Neural cell (in vitro differentiated cells): ENCODE measurements at regions not wholly inside any gene's neighbourhood (a gene's known extent, or its start where the extent isn't known, plus 50 kb on each side); places are given as distances from the start of the nearest gene placed in this dataset.

Source experiments
- EP300 ChIP-seq: fragments of 450-650 bp; conservative IDR thresholded peaks from 2 replicates; pipeline ENCODE4 v1.6.1; 2014; ENCODE audit warnings: antibody characterized with exemption, mild to moderate bottlenecking, moderate library complexity; ENCODE audit not compliant: poor library complexity, severe bottlenecking
- EZH2 ChIP-seq: fragments of 200-600, 300-800 bp; shearing (Covaris generic), sonication (generic); IDR thresholded peaks from 2 replicates; pipeline ENCODE4 v1.6.1; 2014; ENCODE audit warnings: antibody characterized with exemption, low read length, borderline replicate concordance, mild to moderate bottlenecking; ENCODE audit not compliant: insufficient read depth, poor library complexity, severe bottlenecking
- TF ChIP-seq, protein P1 (sequence below): fragments of 450-650 bp; IDR thresholded peaks from 2 replicates; pipeline ENCODE4 v1.5.1; 2014; ENCODE audit warnings: antibody characterized with exemption, mild to moderate bottlenecking, moderate library complexity; ENCODE audit not compliant: poor library complexity, severe bottlenecking

DNA sequence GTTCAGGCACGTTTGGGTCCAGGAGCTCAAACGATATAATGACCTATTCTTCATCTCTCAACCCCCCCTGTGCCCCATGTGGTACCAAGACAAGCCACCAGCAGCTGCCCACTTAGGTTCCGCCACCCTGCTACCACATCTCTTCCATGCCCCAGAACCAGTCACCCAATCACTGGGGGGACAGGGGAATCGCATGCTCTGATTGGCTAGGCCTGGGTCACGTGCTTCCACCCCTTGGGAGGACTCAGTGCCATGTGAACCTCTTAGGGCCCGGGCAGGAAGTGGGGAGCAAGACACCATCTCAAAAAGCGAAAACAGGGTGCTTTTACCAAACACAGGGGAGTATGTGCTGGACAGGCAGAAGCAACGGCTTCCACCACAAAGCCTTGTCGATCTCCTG is 91.3 kb downstream of the KATNIP start:
- TF ChIP-seq, protein P1, sequence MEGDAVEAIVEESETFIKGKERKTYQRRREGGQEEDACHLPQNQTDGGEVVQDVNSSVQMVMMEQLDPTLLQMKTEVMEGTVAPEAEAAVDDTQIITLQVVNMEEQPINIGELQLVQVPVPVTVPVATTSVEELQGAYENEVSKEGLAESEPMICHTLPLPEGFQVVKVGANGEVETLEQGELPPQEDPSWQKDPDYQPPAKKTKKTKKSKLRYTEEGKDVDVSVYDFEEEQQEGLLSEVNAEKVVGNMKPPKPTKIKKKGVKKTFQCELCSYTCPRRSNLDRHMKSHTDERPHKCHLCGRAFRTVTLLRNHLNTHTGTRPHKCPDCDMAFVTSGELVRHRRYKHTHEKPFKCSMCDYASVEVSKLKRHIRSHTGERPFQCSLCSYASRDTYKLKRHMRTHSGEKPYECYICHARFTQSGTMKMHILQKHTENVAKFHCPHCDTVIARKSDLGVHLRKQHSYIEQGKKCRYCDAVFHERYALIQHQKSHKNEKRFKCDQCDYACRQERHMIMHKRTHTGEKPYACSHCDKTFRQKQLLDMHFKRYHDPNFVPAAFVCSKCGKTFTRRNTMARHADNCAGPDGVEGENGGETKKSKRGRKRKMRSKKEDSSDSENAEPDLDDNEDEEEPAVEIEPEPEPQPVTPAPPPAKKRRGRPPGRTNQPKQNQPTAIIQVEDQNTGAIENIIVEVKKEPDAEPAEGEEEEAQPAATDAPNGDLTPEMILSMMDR = no peak
- TF ChIP-seq EP300 (no peak), EZH2 (no peak)
